NCI-H345 treated with DMSO at 0.1 percent for 48 hours (cell line): ENCODE measurements at regions not wholly inside any gene's neighbourhood (a gene's known extent, or its start where the extent isn't known, plus 50 kb on each side); places are given as distances from the start of the nearest gene placed in this dataset.
"Not testable (repeated sequence)": the region's sequence is repeated elsewhere in the genome, so short reads cannot be mapped to it uniquely, and the experiment has no call there.

Experiments
- DNase-seq: peaks from one replicate; lab custom pipeline; 2025; ENCODE audit not compliant: unreplicated experiment; lab: John Stamatoyannopoulos, UW

- DNase-seq, result no peak
Observed at GRCh38 chr18:55907453-55908175, 319.6 kb upstream of the TCF4 start.

GRCh38 chr18:55906536-55906935 is 318.5 kb upstream of the TCF4 start:
- DNase-seq, result no peak

GRCh38 chr18:55903911-55904310 is 315.9 kb upstream of the TCF4 start:
- no peak for DNase-seq

- no peak for DNase-seq
Observed at GRCh38 chr18:55900380-55900779, 312.4 kb upstream of the TCF4 start.

GRCh38 chr18:55897091-55897689 is 309.2 kb upstream of the TCF4 start:
- no peak for DNase-seq

DNA sequence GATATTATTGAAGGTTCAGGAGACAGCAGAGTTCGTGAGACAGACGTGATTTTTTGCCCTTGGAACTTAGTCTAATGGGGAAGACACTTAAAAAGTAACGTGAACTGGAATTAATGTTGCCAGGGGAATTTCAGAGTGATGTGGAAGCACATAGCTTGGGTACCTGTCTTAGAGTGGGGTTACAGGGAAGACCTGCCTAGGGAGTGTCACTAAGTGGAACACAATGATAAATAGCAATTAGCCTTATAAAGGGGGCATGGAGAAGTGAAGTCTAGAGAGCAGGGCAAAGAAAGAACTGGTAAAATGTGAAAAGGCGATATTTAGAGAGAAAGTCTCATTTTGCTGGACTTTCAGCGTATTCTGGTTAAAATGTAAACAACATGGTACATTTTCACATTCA is 306.0 kb upstream of the TCF4 start:
- DNase-seq, result no peak

DNA sequence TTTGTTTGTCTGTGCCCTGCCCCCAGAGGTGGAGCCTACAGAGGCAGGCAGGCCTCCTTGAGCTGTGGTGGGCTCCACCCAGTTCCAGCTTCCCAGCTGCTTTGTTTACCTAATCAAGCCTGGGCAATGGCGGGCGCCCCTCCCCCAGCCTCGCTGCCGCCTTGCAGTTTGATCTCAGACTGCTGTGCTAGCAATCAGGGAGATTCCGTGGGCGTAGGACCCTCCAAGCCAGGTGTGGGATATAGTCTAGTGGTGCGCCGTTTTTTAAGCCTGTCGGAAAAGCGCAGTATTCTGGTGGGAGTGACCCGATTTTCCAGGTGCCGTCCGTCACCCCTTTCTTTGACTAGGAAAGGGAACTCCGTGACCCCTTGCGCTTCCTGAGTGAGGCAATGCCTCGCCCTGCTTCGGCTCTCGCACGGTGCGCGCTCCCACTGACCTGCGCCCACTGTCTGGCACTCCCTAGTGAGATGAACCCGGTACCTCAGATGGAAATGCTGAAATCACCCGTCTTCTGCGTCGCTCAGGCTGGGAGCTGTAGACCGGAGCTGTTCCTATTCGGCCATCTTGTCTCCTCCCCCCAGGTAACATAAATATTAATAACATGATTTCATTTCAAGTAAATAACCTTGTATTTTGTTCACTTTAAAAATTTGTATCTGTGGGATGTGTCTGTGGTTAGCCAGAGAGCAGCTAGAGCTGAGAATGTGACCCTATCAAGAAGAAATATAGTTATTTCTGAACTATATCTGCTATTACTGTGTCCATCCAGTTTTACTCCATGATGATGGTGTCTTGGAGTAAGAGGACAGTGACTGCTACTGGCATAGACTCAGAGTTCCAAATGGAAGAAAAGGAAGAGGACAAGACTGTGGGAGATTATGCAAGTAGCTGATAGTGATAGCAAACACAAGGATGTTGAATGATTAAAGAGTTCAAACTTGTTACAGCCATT is 305.1 kb upstream of the TCF4 start:
- DNase-seq, result not testable (repeated sequence)

GRCh38 chr18:55886886-55887285 is 298.9 kb upstream of the TCF4 start:
- no peak for DNase-seq

DNA sequence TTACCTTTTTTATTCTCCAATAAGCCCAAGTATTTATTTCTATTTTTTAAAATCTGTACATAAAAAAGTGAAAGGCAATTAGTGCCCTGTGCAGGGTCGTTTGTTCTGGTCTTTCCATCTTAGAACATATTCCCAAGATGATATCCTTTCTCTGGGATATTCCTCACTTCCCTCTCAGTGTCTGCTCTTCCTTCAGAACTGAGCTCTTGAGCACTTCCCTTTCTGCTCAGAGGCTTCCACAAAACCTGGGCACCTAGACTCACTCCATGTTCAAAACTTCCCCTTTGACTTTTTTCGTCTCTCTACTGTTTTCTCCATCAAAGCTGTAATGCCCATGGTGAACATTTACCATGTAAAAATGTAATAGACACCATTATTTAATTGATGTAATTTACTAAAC is 296.5 kb upstream of the TCF4 start:
- no peak for DNase-seq

DNA sequence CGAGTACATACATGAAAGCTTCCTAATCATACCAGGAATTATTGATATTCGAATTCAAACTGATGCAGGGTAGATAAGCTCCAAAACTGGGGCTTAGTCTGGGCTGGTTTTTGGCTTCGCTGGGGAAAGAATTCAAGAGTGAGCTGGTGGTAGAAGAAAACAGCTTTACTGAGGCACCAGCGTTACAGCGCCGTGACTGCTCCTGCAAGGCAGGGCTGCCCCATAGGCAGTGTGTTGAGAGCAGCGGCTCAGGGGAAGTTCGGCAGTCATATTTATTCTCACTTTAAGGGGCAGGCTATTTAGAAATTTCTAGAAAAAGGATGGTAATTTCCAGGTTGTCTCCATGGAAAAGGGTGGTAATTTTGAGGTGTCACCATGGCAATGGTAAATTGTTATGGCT is 292.6 kb upstream of the TCF4 start:
- no peak for DNase-seq

DNA sequence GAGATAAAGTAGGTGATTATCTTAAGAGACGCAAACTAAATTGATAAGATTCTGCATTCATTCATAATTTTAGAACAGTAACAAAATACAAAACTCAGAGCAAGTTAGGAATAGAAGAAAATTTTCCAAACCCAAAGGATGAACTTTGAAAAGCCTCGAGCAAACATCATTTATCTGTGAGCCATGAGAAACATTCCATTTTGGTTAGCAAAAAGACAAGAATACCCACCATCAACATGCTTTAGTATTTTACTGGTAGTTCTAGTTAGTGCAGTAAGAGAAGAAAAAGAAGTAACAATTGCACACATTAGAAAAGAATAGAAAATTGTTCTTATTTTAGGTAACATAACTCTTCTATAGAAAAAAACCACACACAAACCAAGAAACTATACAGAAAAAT is 291.3 kb upstream of the TCF4 start:
- no peak for DNase-seq

- no peak for DNase-seq
Observed at GRCh38 chr18:55878224-55878623, 290.2 kb upstream of the TCF4 start.

DNA sequence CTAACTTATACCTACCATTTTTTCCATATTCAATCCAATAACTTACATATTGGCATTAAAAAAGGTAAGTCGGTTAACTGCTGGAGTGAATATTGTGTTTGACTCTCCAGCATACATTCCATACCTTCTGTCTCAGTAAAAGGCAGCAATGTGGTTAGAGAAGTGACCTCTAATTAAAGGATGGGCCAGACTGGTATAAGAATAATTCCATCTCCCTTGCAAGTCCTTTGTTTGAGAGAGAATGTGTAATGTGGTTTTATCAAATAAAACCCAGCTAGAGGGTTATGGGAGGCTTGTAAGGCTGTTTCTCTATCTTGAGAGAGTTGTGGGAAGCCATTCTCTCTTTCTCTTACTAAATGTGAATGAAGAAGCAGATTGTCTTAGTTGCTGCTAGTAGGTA is 289.3 kb upstream of the TCF4 start:
- DNase-seq, result no peak

DNA sequence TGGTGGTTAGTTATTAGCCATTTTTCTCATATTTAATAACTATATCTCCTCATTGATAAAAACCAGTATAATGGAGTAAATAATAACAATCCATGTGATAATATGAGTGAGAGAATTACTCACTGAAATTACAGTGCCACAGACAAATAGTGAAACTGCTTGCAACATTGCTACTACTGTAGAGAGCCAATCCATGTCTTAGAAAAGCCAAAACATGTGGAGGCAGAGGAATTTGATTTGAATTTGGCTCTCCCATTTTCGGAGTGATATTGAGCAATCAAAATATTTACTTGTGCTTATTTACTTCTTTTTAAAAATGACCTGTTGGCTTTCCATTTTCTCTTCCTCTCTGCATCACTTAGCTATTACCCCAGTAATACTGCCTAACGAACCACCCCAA is 288.3 kb upstream of the TCF4 start:
- DNase-seq, result no peak

- no peak for DNase-seq
Observed at GRCh38 chr18:55875371-55875901, 287.4 kb upstream of the TCF4 start.

GRCh38 chr18:55869556-55870501 is 281.8 kb upstream of the TCF4 start:
- DNase-seq, result no peak

- no peak for DNase-seq
Observed at GRCh38 chr18:55868909-55869308, 280.9 kb upstream of the TCF4 start.

DNA sequence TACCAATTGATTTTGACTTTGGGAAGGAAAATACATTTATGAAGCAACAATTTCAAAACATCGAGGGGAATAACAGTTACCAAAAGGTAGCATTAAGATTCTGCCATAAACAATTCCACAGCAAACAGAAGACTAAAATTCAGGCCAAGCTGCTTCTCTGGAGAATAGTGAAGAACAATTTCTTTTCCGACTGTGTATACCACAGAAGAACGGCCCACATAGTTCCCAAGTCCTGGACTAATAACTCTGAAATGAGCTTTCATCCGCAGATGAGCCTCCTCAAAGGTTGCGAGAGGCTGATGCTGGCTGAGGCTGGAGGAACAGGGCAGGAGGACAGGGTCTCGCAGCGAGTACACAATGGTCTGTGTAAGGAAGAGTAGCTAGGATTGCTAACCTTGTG is 278.9 kb upstream of the TCF4 start:
- no peak for DNase-seq

DNA sequence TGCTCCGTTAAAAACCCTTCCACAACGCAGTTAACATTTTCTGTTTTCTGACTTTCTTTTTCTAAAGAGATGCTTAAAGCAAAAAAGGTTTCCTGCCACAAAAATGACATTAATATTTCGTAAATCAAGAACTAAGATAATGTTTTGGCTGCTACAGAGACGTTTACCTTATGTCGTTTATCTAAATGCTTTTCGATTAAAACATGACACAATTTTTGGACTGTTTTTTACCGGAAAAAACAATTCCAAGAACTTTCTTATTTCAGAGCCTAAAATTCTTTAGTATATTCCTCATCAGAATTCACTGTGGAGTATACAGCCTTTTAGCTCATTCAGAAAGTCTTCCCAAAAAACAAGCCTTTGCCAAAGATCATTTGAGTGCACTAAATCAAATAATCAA is 278.0 kb upstream of the TCF4 start:
- no peak for DNase-seq

- DNase-seq, result no peak
Observed at GRCh38 chr18:55864281-55864680, 276.3 kb upstream of the TCF4 start.

DNA sequence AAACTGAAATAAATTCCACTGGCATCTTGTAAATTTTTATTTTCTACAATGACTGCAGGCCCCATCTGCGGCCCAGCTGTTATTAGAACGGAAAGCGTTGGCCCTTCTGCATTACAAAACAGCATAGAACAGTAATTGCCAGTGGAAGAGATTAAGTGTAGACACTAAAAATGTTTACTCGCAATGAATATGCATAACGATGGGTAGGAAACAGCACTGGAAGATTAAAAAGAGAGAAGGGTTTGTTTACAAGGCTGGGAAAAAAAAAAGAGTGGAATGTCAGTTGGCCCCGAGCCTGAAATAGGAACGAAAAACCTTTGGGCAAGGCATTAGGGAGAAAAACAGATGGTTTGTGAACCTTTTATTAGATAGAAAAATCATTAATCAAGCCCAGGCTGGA is 275.9 kb upstream of the TCF4 start:
- DNase-seq, result no peak
